ENCODE measurements at regions not wholly inside any gene's neighbourhood (a gene's known extent, or its start where the extent isn't known, plus 50 kb on each side); places are given as distances from the start of the nearest gene placed in this dataset.

DNA sequence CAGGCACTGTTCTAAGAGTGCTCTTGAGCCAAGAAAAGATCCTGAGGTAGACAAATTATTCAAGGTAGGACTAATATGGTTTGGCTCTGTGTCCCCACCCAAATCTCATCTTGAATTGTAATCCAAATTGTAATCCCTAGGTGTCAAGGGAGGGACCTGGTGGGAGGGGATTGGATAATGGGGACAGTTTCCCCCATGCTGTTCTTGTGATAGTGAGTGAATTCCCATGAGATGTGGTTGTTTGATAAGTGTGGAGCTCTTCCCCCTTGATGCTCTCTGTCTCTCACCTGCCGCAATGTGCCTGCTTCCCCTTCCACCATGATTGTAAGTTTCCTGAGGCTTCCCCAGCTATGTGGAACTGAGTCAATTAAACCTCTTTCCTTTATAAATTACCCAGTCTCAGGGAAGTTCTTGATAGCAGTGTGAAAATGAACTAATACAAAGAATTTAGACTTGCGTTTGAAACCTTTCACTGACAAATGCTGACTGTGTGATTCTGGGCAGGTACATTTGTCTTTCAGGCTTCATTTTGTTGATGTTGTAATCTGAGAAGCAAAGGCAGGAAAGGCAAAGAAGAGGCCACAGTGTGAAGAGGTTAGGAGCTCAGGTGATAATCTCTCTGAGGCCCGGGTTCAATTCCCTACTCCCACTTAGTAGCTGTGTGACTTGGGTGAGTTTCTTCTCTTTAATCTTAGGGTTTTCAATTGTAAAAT is 115.8 kb upstream of the PAX6 start:
- H3K27me3 ChIP-seq (ENCODE audit: control insufficient read depth, insufficient read depth, low read length): no peaks in the 10 kb centered on the region
- DNase-seq (no peak), FAIRE-seq (no peak)
- intact Hi-C loops (cut with DNase I): no loop called here
- H3K4me3 ChIP-seq (ENCODE audit: low read length in 3 of 3): no peak overlapping the region
- TF ChIP-seq CTCF (IDR thresholded peaks at IDR 0.05; ENCODE audit: borderline replicate concordance, extremely low read depth, insufficient read depth): no peak
- H3K9ac ChIP-seq (ENCODE audit: low read length in 3 of 3): no peak overlapping the region
- H3K9me3 ChIP-seq (ENCODE audit: control insufficient read depth in 2 of 3, insufficient read depth in 1 of 3, low read length in 3 of 3): no peaks in the 10 kb centered on the region
- no peaks in the 10 kb centered on the region for H3K36me3 ChIP-seq (ENCODE audit: control insufficient read depth in 2 of 3, insufficient read depth in 3 of 3, low read length in 3 of 3)
- H3K4me1 ChIP-seq (ENCODE audit: control insufficient read depth in 2 of 3, insufficient read depth in 2 of 3, low read depth in 1 of 3, low read length in 3 of 3): no peaks in the 10 kb centered on the region
- H3K27ac ChIP-seq (ENCODE audit: low read depth in 2 of 2, low read length in 2 of 2): no peak overlapping the region

DNA sequence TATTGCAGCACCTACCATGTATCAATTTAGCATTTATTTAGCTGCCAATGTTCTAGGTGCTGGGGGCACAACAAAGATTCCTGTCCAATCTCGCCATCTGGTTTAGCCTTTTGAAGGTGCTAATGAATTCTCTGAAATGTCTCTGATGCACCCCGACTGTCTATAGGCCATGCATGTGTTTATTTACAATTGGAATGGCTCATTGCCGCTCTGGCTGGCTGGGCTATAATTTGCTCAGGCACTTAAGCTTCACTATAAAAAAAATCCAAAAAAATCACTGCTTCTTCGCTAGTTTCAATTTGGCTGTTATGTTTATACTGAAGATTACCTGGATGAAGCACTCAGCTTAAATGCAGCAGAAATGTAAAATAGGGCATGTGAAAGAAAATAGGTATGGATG is 115.0 kb upstream of the PAX6 start:
- no peak overlapping the region for H3K9ac ChIP-seq (ENCODE audit: low read length in 3 of 3)
- no peak for FAIRE-seq
- no peak overlapping the region for H3K4me3 ChIP-seq (ENCODE audit: low read length in 3 of 3)
- H3K36me3 ChIP-seq (ENCODE audit: control insufficient read depth in 2 of 3, insufficient read depth in 3 of 3, low read length in 3 of 3): no peaks in the 10 kb centered on the region
- intact Hi-C loops (cut with DNase I): no loop called here
- H3K4me1 ChIP-seq (ENCODE audit: control insufficient read depth in 2 of 3, insufficient read depth in 2 of 3, low read depth in 1 of 3, low read length in 3 of 3): no peaks in the 10 kb centered on the region
- DNase-seq: no peak
- H3K27me3 ChIP-seq (ENCODE audit: control insufficient read depth, insufficient read depth, low read length): no peaks in the 10 kb centered on the region
- H3K27ac ChIP-seq (ENCODE audit: low read depth in 2 of 2, low read length in 2 of 2): no peak overlapping the region
- TF ChIP-seq CTCF (IDR thresholded peaks at IDR 0.05; ENCODE audit: borderline replicate concordance, extremely low read depth, insufficient read depth): no peak
- H3K9me3 ChIP-seq (ENCODE audit: control insufficient read depth in 2 of 3, insufficient read depth in 1 of 3, low read length in 3 of 3): no peaks in the 10 kb centered on the region

- no peak for FAIRE-seq
- H3K9me3 ChIP-seq (ENCODE audit: control insufficient read depth in 2 of 3, insufficient read depth in 1 of 3, low read length in 3 of 3): no peaks in the 10 kb centered on the region
- intact Hi-C loops (cut with DNase I): no loop called here
- TF ChIP-seq CTCF (IDR thresholded peaks at IDR 0.05; ENCODE audit: borderline replicate concordance, extremely low read depth, insufficient read depth): no peak
- H3K9ac ChIP-seq (ENCODE audit: low read length in 3 of 3): no peak overlapping the region
- no peaks in the 10 kb centered on the region for H3K36me3 ChIP-seq (ENCODE audit: control insufficient read depth in 2 of 3, insufficient read depth in 3 of 3, low read length in 3 of 3)
- H3K4me3 ChIP-seq (ENCODE audit: low read length in 3 of 3): no peak overlapping the region
- no peak for DNase-seq
- no peaks in the 10 kb centered on the region for H3K27me3 ChIP-seq (ENCODE audit: control insufficient read depth, insufficient read depth, low read length)
- no peak overlapping the region for H3K27ac ChIP-seq (ENCODE audit: low read depth in 2 of 2, low read length in 2 of 2)
- no peaks in the 10 kb centered on the region for H3K4me1 ChIP-seq (ENCODE audit: control insufficient read depth in 2 of 3, insufficient read depth in 2 of 3, low read depth in 1 of 3, low read length in 3 of 3)
Observed at GRCh38 chr11:31922450-31922849, 111.3 kb upstream of the PAX6 start.

DNA sequence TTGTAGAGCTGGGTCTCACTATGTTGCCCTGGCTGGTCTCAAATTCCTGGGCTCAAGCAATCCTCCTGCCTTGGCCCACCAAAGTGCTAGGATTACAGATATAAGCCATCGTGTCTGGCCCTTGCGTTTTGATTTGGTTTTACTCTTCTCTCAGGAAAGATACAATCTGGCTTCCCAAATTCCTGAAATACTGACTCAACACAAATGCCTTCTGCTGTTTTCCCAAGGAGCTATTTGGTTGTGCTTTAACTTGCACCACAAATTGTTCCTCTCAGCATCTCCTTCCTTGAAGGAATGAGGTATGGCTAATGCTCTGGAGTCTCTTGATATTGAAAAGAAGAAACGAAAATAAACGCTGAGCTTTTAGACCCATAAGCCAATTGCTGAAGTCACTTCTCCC is 110.0 kb upstream of the PAX6 start:
- Histone ChIP-seq H3K4me3 (ENCODE audit: low read length in 3 of 3) (no peak overlapping the region), H3K27ac (ENCODE audit: low read depth in 2 of 2, low read length in 2 of 2) (no peak overlapping the region), H3K27me3 (ENCODE audit: control insufficient read depth, insufficient read depth, low read length) (no peaks in the 10 kb centered on the region), H3K9me3 (ENCODE audit: control insufficient read depth in 2 of 3, insufficient read depth in 1 of 3, low read length in 3 of 3) (no peaks in the 10 kb centered on the region), H3K9ac (ENCODE audit: low read length in 3 of 3) (no peak overlapping the region), H3K36me3 (ENCODE audit: control insufficient read depth in 2 of 3, insufficient read depth in 3 of 3, low read length in 3 of 3) (no peaks in the 10 kb centered on the region), H3K4me1 (ENCODE audit: control insufficient read depth in 2 of 3, insufficient read depth in 2 of 3, low read depth in 1 of 3, low read length in 3 of 3) (no peaks in the 10 kb centered on the region)
- DNase-seq (no peak), FAIRE-seq (no peak)
- intact Hi-C loops (cut with DNase I): no loop called here
- no peak for TF ChIP-seq CTCF (IDR thresholded peaks at IDR 0.05; ENCODE audit: borderline replicate concordance, extremely low read depth, insufficient read depth)
